ENCODE measurements at regions not wholly inside any gene's neighbourhood (a gene's known extent, or its start where the extent isn't known, plus 50 kb on each side); places are given as distances from the start of the nearest gene placed in this dataset.

DNA sequence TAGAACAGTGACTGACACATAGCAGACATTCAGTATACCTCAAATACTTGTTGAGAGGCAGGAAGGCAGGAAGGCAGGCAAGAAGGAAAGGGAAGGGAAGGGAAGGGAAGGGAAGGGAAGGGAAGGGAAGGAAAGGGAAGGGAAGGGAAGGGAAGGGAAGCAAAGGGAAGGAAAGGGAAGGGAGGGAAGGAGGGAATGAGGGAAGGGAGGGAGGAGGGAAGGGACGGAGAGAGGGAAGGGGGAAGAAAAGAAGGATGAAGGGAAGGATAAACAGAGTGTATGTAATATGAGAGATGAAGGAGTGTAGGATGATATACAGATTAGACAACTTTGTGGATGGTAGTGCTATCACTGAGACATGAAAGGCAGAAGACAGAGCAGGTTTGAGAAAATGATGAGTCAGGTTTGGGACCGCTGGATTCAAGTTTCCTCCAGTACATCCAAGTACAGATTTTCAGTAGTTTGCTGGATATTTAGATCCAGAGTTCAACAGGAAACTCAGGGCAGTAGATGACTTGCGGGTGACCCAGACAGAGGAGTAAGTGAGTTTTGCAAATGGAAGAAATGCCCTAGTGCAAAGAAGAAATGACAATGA, 85.9 kb downstream of the MAFB start:
- no peaks in the 10 kb centered on the region for H3K4me1 ChIP-seq
- TF ChIP-seq POLR2AphosphoS5 (IDR thresholded peaks at IDR 0.05) (no peak), CTCF (IDR thresholded peaks at IDR 0.05) (no peak), POLR2A (IDR thresholded peaks at IDR 0.05) (no peak), EP300 (IDR thresholded peaks at IDR 0.05) (no peak)
- no peaks in the 10 kb centered on the region for H3K9me3 ChIP-seq
- no peaks in the 10 kb centered on the region for H3K27me3 ChIP-seq
- DNase-seq (ENCODE audit: low spot score in 2 of 2), result no peak
- H3K36me3 ChIP-seq, result no peaks in the 10 kb centered on the region
- 86% methylated on average over 3 of the region's 3 CpGs for WGBS
- no peak overlapping the region for H3K27ac ChIP-seq
- no peak overlapping the region for H3K4me3 ChIP-seq

DNA sequence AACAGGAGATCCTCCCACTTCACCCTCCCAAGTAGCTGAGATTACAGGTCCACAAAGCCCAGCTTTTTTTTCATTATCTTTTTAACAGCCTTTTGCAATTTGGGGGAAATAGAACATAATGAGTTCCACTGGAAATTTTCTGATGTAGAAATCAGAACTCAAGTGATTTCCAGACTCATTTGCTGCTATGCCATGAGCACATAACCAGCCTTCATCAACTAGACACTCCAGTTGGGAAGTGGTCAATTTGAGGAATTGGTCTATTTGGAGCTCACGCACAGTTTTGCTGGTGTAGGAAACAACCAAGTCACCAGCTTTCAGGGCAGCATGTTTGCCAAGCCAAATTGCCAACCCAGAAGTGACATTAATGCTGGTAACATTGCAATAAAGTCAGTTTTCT, 86.7 kb downstream of the MAFB start:
- WGBS, result 86% methylated on average over 1 of the region's 1 CpG
- Histone ChIP-seq H3K27ac (no peak overlapping the region), H3K4me3 (no peak overlapping the region), H3K9me3 (no peaks in the 10 kb centered on the region), H3K27me3 (no peaks in the 10 kb centered on the region), H3K36me3 (no peaks in the 10 kb centered on the region), H3K4me1 (no peaks in the 10 kb centered on the region)
- TF ChIP-seq EP300 (IDR thresholded peaks at IDR 0.05) (no peak), POLR2A (IDR thresholded peaks at IDR 0.05) (no peak), POLR2AphosphoS5 (IDR thresholded peaks at IDR 0.05) (no peak), CTCF (IDR thresholded peaks at IDR 0.05) (no peak)
- no peak for DNase-seq (ENCODE audit: low spot score in 2 of 2)

GRCh38 chr20:40600441-40601219, 88.4 kb downstream of the MAFB start:
- DNase-seq (ENCODE audit: low spot score in 2 of 2), result no peak
- TF ChIP-seq CTCF (IDR thresholded peaks at IDR 0.05), result no peak
- no peak for TF ChIP-seq POLR2AphosphoS5 (IDR thresholded peaks at IDR 0.05)
- no peak for TF ChIP-seq EP300 (IDR thresholded peaks at IDR 0.05)
- no peak for TF ChIP-seq POLR2A (IDR thresholded peaks at IDR 0.05)
- WGBS, result 54% methylated on average over 2 of the region's 2 CpGs

GRCh38 chr20:40599987-40600386, 89.0 kb downstream of the MAFB start:
- no peak for DNase-seq (ENCODE audit: low spot score in 2 of 2)
- no peak overlapping the region for H3K27ac ChIP-seq
- 92% methylated on average over 3 of the region's 3 CpGs for WGBS
- H3K27me3 ChIP-seq, result no peaks in the 10 kb centered on the region
- H3K4me1 ChIP-seq, result no peaks in the 10 kb centered on the region
- no peak for TF ChIP-seq POLR2A (IDR thresholded peaks at IDR 0.05)
- no peak for TF ChIP-seq POLR2AphosphoS5 (IDR thresholded peaks at IDR 0.05)
- TF ChIP-seq EP300 (IDR thresholded peaks at IDR 0.05), result no peak
- no peak for TF ChIP-seq CTCF (IDR thresholded peaks at IDR 0.05)
- no peaks in the 10 kb centered on the region for H3K36me3 ChIP-seq
- no peaks in the 10 kb centered on the region for H3K9me3 ChIP-seq
- no peak overlapping the region for H3K4me3 ChIP-seq

More at GRCh38 chr20:40600441-40601219, 88.4 kb downstream of the MAFB start:
- Histone ChIP-seq H3K27ac (no peak overlapping the region), H3K27me3 (no peaks in the 10 kb centered on the region), H3K4me1 (no peaks in the 10 kb centered on the region), H3K36me3 (no peaks in the 10 kb centered on the region), H3K4me3 (no peak overlapping the region), H3K9me3 (no peaks in the 10 kb centered on the region)

DNA sequence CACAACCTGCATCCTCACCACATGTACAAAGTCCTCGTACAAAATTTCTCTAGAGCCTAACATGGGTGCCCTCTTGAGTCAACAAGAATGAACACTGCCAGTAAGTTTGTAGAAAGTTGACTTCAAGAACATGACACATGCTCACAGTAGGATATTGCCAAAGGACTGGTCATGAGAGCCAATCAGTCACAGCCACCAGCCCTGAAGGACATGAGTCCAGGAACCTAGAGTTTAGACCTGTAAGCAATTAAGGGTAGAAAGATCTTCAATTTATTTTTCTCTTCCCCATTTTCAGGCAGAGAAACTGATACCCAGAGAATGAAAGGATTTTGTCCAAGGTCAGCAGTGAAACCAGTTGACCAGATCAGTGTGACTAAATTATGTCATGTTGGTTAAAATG, 96.1 kb downstream of the MAFB start:
- DNase-seq (ENCODE audit: low spot score in 2 of 2), result no peak
- Histone ChIP-seq H3K27me3 (no peaks in the 10 kb centered on the region), H3K4me3 (no peak overlapping the region), H3K27ac (no peak overlapping the region), H3K9me3 (no peaks in the 10 kb centered on the region), H3K36me3 (no peaks in the 10 kb centered on the region), H3K4me1 (no peaks in the 10 kb centered on the region)
- WGBS, result 49% methylated on average over 1 of the region's 1 CpG
- TF ChIP-seq EP300 (IDR thresholded peaks at IDR 0.05) (no peak), POLR2AphosphoS5 (IDR thresholded peaks at IDR 0.05) (no peak), POLR2A (IDR thresholded peaks at IDR 0.05) (no peak), CTCF (IDR thresholded peaks at IDR 0.05) (no peak)
